SK-N-SH (cell line): ENCODE measurements at regions not wholly inside any gene's neighbourhood (a gene's known extent, or its start where the extent isn't known, plus 50 kb on each side); places are given as distances from the start of the nearest gene placed in this dataset.

Source experiments
- CTCF ChIA-PET: fragments of 300-600, 350-600 bp; formaldehyde crosslinking; extraction: SDS; loops from one replicate; lab custom pipeline; 2021; lab: Yijun Ruan, JAX
- POLR2A ChIA-PET: fragments of 350-600 bp; sonication (Branson Sonifier 250); formaldehyde crosslinking; extraction: SDS; loops from one replicate; lab custom pipeline; 2020; ENCODE audit warnings: antibody characterized with exemption, inconsistent platforms; lab: Yijun Ruan, JAX
- DNase-seq: peaks from one replicate; pipeline ENCODE4 v3.0.0; 2012
- H2AFZ ChIP-seq: fragments of 200-600 bp; sonication (generic); 2 replicates; pipeline ENCODE4 v1.8.1; 2016; ENCODE audit warnings: antibody characterized with exemption, mild to moderate bottlenecking, low read depth
- H3F3A ChIP-seq: fragments of 200-600 bp; sonication (generic); replicated peaks from 2 replicates; pipeline ENCODE3; 2016; ENCODE audit warnings: antibody characterized with exemption, mild to moderate bottlenecking; ENCODE audit not compliant: insufficient read depth
- H3K27ac ChIP-seq, 2 experiments: fragments of 200-500 bp in 1 of 2; fragments of 200-600 bp in 1 of 2; sonication (Bioruptor generic) in 1 of 2; sonication (generic), shearing (Covaris generic) in 1 of 2; 2 replicates each; pipeline versions ENCODE4 v1.5.1 to v1.6.1; 2014 to 2016; ENCODE audit warnings: low read depth in 2 of 2, inconsistent platforms in 1 of 2, low read length in 1 of 2, mild to moderate bottlenecking in 1 of 2, mixed read lengths in 1 of 2
- H3K27me3 ChIP-seq: fragments of 200-600 bp; sonication (generic), shearing (Covaris generic); 2 replicates; pipeline ENCODE4 v1.6.1; 2016; ENCODE audit warnings: mixed run types; ENCODE audit not compliant: insufficient read depth
- H3K36me3 ChIP-seq, 2 experiments: fragments of 200-500 bp in 1 of 2; fragments of 200-600 bp in 1 of 2; sonication (Bioruptor generic) in 1 of 2; sonication (generic) in 1 of 2; replicated peaks in 1 of 2; 2 replicates each; pipeline versions ENCODE3 to v1.5.1; 2014 to 2016; ENCODE audit warnings: low read length in 1 of 2, mild to moderate bottlenecking in 1 of 2; ENCODE audit not compliant: insufficient read depth in 2 of 2, control insufficient read depth in 1 of 2
- H3K4me1 ChIP-seq, 2 experiments: fragments of 200-500 bp in 1 of 2; fragments of 200-600 bp in 1 of 2; sonication (Bioruptor generic) in 1 of 2; sonication (generic), shearing (Covaris generic) in 1 of 2; 2 replicates each; pipeline versions ENCODE4 v1.5.1 to v1.6.1; 2014 to 2016; ENCODE audit warnings: low read depth in 1 of 2, low read length in 1 of 2, mixed run types in 1 of 2; ENCODE audit not compliant: insufficient read depth in 2 of 2, control insufficient read depth in 1 of 2
- H3K4me2 ChIP-seq: fragments of 200-600 bp; sonication (generic), shearing (Covaris generic); 2 replicates; pipeline ENCODE4 v1.6.1; 2017; ENCODE audit warnings: mixed run types
- H3K4me3 ChIP-seq, 2 experiments: fragments of 200-500 bp in 1 of 2; fragments of 200-600 bp in 1 of 2; sonication (Bioruptor generic) in 1 of 2; sonication (generic), shearing (Covaris generic) in 1 of 2; 2 replicates each; pipeline versions ENCODE4 v1.5.1 to v1.8.1; 2014 to 2016; ENCODE audit warnings: low read depth in 2 of 2, inconsistent platforms in 1 of 2, low read length in 1 of 2, mild to moderate bottlenecking in 1 of 2, mixed read lengths in 1 of 2, moderate library complexity in 1 of 2
- H3K79me2 ChIP-seq: fragments of 200-600 bp; sonication (generic); 2 replicates; pipeline ENCODE4 v1.8.1; 2017; ENCODE audit warnings: mild to moderate bottlenecking; ENCODE audit not compliant: insufficient read depth
- H3K9ac ChIP-seq: fragments of 200-600 bp; sonication (generic); 2 replicates; pipeline ENCODE4 v1.6.1; 2017; ENCODE audit warnings: mixed run types
- H3K9me2 ChIP-seq: fragments of 200-600 bp; sonication (generic); 2 replicates; pipeline ENCODE4 v1.6.1; 2017; ENCODE audit warnings: mixed run types
- H3K9me3 ChIP-seq: fragments of 200-600 bp; sonication (generic); 2 replicates; pipeline ENCODE4 v1.6.1; 2017; ENCODE audit warnings: mixed run types, mild to moderate bottlenecking, moderate library complexity
- H4K20me1 ChIP-seq: fragments of 200-600 bp; sonication (generic); 2 replicates; pipeline ENCODE4 v1.6.1; 2017; ENCODE audit warnings: mild to moderate bottlenecking, mixed run types; ENCODE audit not compliant: insufficient read depth
- CHD2 ChIP-seq: fragments of 150-350 bp; IDR thresholded peaks from 2 replicates; pipeline ENCODE4 v1.6.1; 2018; ENCODE audit warnings: low read length; ENCODE audit not compliant: partially characterized antibody
- FOSL2 ChIP-seq: IDR thresholded peaks from 2 replicates; pipeline ENCODE4 v1.4.0; 2012; ENCODE audit warnings: low read depth, mild to moderate bottlenecking, moderate library complexity, borderline replicate concordance
- FOXM1 ChIP-seq: IDR thresholded peaks from 2 replicates; pipeline ENCODE4 v1.4.0; 2012; ENCODE audit warnings: low read depth, mild to moderate bottlenecking
- GABPA ChIP-seq: IDR thresholded peaks from 2 replicates; pipeline ENCODE4 v1.4.0; 2012; ENCODE audit warnings: low read depth, mild to moderate bottlenecking
- GATA2 ChIP-seq: sonication (generic); formaldehyde crosslinking; IDR thresholded peaks from 2 replicates; pipeline ENCODE4 v1.5.0; 2020; ENCODE audit warnings: mild to moderate bottlenecking, missing genetic modification reagents
- RFX5 ChIP-seq: IDR thresholded peaks from 2 replicates; pipeline ENCODE4 v1.6.1; 2012; ENCODE audit warnings: mild to moderate bottlenecking, improper control_type of control experiment, low read length
- RXRA ChIP-seq: IDR thresholded peaks from 2 replicates; pipeline ENCODE4 v1.4.0; 2012; ENCODE audit warnings: low read depth, mild to moderate bottlenecking, borderline replicate concordance
- TAF1 ChIP-seq: IDR thresholded peaks from 2 replicates; pipeline ENCODE4 v1.6.1; 2012; ENCODE audit warnings: low read depth, mild to moderate bottlenecking, low read length, moderate library complexity, borderline replicate concordance
- WGBS: methylation state at CpG from one replicate; pipeline ENCODE4 v1.1.6; 2017; ENCODE audit warnings: low lambda C conversion rate; 5-methylcytosine and 5-hydroxymethylcytosine counted together
- TF ChIP-seq, protein P1 (sequence below): IDR thresholded peaks from 2 replicates; pipeline ENCODE4 v1.4.0; 2012; ENCODE audit warnings: low read depth

DNA sequence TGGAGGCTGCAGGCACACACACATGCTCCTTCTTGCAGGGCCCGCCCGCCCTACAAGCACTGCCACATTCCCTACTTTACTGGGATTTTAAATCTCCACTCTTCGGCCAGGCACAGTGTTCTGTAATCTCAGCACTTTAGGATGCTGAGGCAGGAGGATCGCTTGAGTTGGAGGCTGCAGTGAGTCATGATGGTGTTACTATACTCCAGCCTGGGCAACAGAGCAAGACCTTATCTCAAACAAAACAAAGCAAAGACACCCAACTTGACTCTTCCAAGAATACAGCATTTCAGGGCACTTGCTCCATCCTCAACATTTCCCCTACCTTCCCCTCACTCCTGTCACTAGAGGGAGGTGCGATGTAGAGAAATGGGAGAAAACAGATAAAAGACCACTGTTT lies 194.0 kb downstream of the MYLK4 start:
- Histone ChIP-seq H3K79me2 (no peaks in the 10 kb centered on the region), H4K20me1 (no peaks in the 10 kb centered on the region), H3K27me3 (no peaks in the 10 kb centered on the region; the same call in 1 of the 2 replicates), H3K9me2 (no peaks in the 10 kb centered on the region), H3K9me3 (no peaks in the 10 kb centered on the region), H3K9ac (no peak overlapping the region), H3K4me3 (no peak overlapping the region), H3K36me3 (no peaks in the 10 kb centered on the region), H3K27ac (no peak overlapping the region), H3F3A (no peaks in the 10 kb centered on the region), H3K4me2 (no peak overlapping the region), H3K4me1 (peaks cover 0 to 8% of the 10 kb centered on the region in 2 experiments; a peak in 1 of 4 replicates), H2AFZ (no peak overlapping the region)
- 61% methylated on average over 5 of the region's 5 CpGs for WGBS
- ChIA-PET POLR2A (no interaction called here), CTCF (interaction anchor here (1.2 kb wide), 1 partner anchor 12 kb away, joined by 3 read pairs; no protein-coding TSS in a partner anchor)
- DNase-seq: no peak
- TF ChIP-seq GATA2 (CRISPR knock-in tag) (no peak), TAF1 (no peak), RFX5 (no peak), FOSL2 (no peak), CHD2 (no peak)

DNA sequence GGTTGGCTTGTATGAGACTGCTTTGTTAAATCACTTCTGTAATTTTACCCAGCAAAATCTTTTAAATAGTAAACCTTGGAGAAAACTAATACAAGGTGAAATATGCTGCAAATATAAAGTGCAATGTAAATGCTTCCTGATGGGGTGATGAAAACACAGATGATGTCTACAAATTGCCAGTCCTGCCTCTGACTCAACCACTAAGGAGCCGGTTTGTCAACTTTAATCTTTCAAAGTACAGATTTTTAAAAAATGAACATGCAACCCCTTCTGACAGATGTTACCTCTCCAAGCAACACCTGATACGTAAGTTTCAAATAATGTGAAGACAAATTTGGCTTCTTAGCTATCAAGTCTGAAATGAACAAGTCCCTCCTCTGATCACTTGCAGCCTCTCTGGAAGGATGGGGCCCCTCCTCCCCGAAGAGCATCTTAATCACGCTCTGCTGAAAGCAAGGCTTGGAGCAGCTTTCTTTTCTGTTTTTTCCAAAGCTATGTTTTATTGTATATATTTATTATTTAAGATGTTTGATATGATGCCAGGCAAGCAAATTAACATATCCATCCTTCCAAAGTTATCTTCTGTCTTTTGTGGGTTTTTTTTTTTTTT lies 196.0 kb downstream of the MYLK4 start:
- CTCF ChIA-PET: no interaction called here
- H2AFZ ChIP-seq: no peak overlapping the region
- 22% methylated on average over 4 of the region's 4 CpGs for WGBS
- peaks cover 0 to 8% of the 10 kb centered on the region in 2 experiments; a peak in 1 of 4 replicates for H3K4me1 ChIP-seq
- no peak for DNase-seq
- POLR2A ChIA-PET: no interaction called here
- H3K9ac ChIP-seq: no peak overlapping the region
- no peaks in the 10 kb centered on the region for H3K9me3 ChIP-seq
- no peaks in the 10 kb centered on the region for H4K20me1 ChIP-seq
- no peaks in the 10 kb centered on the region for H3F3A ChIP-seq
- no peak for TF ChIP-seq TAF1
- no peak for TF ChIP-seq FOXM1
- TF ChIP-seq GABPA: no peak
- TF ChIP-seq, protein P1, sequence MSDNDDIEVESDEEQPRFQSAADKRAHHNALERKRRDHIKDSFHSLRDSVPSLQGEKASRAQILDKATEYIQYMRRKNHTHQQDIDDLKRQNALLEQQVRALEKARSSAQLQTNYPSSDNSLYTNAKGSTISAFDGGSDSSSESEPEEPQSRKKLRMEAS: no peak
- TF ChIP-seq, all 33 proteins: peak for 0
- H3K27ac ChIP-seq: no peak overlapping the region
- no peaks in the 10 kb centered on the region; the same call in 1 of the 2 replicates for H3K27me3 ChIP-seq
- H3K4me3 ChIP-seq: no peak overlapping the region
- H3K79me2 ChIP-seq: no peaks in the 10 kb centered on the region
- no peaks in the 10 kb centered on the region for H3K36me3 ChIP-seq
- H3K4me2 ChIP-seq: no peak overlapping the region
- H3K9me2 ChIP-seq: no peaks in the 10 kb centered on the region

DNA sequence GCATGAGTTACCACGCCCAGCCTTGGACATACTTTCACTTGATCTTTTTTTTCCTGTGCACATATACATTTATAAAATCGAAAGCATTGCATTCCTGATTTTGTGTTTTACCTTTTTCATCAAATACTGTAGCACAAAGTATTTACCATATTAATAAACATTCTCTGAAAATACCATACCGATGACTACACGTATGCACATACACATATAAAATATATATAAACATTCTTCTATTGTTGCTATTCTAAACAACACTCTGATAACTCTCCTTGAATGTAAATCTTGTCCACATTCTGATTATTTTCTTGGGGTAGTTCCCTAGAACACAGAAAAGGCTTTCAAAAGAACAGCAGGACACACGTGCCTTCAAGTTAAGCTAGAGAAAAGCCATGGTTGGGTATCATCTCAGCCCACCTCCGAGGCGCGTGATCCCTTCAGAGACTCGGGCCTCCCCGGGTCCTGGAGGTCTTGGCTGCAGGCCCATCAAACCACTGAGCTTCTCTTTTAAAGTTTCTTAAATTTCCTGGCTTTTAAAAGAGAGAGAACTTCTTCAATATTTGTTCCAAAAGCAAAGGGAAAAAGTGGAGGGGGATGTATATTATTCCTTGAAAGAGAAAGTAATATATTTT lies 198.1 kb downstream of the MYLK4 start:
- Histone ChIP-seq H3K4me1 (no peaks in the 10 kb centered on the region), H3K79me2 (no peaks in the 10 kb centered on the region), H3K9ac (no peak overlapping the region), H3F3A (no peaks in the 10 kb centered on the region), H3K36me3 (no peaks in the 10 kb centered on the region), H3K9me3 (no peaks in the 10 kb centered on the region), H4K20me1 (no peaks in the 10 kb centered on the region), H2AFZ (no peak overlapping the region), H3K27me3 (no peaks in the 10 kb centered on the region; the same call in 1 of the 2 replicates), H3K9me2 (no peaks in the 10 kb centered on the region)
- no peak for DNase-seq
- POLR2A ChIA-PET: no interaction called here
- no peak for TF ChIP-seq FOSL2
- no peak for TF ChIP-seq GATA2 (CRISPR knock-in tag)
- TF ChIP-seq RXRA: no peak
- TF ChIP-seq, all 33 proteins: peak for 0
- CTCF ChIA-PET: no interaction called here
- H3K4me2 ChIP-seq: no peak overlapping the region
- H3K27ac ChIP-seq: no peak overlapping the region
- no peak overlapping the region for H3K4me3 ChIP-seq
- WGBS: 40% methylated on average over 10 of the region's 10 CpGs
